Stimulated activated CD4-positive, alpha-beta T cell treated with anti-CD3 and anti-CD28 coated beads, Interleukin-12 subunit alpha, Interleukin-12 subunit beta, amount 100 ng/mL, for 4 hours (primary cell): ENCODE measurements at regions not wholly inside any gene's neighbourhood (a gene's known extent, or its start where the extent isn't known, plus 50 kb on each side); places are given as distances from the start of the nearest gene placed in this dataset.
"Not testable (repeated sequence)": the region's sequence is repeated elsewhere in the genome, so short reads cannot be mapped to it uniquely, and the experiment has no call there.

Source experiments
- DNase-seq: peaks from one replicate; pipeline ENCODE4 v3.0.0-alpha.2; 2020

GRCh38 chr3:27552708-27553107 is 68.5 kb upstream of the SLC4A7 start:
- DNase-seq, result not testable (repeated sequence)

DNA sequence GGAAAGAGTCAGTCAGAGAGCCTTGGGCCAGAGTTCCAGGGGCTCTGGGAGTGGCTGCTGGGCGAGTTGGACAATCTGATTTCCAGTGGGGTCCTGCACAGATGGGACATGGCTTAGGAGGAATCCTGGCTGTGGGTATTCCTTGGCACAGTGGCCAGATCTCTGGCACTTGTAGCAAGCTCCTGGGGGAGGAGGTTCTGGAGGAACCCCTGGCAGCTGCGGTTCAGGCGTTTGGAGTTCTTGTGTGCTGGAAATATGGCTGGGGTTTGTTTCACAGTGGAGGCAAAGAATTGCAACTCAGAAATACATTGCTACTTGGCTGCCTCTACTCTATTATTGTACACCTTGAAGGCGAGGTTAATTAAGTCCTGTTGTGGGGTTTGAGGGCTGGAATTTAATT is 67.2 kb upstream of the SLC4A7 start:
- DNase-seq, result not testable (repeated sequence)

DNA sequence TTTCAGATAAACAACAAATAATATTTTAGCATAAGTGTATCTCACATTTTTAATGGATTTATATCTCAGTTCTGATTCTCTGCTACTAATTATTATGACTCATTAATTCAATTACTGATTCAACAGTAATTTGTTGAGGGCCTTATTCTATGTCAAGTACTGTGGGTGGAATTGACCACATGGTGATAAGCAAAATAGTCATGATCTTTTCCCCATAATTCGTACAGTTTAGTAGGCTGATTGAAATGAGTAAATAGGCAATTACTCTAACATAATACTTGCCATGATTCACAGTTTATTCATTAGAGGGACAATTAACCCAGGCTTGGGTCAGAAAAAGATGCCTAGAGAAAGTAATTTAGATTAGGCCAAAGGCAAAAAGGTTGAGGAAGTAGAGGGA is 60.9 kb upstream of the SLC4A7 start:
- DNase-seq, result no peak

DNA sequence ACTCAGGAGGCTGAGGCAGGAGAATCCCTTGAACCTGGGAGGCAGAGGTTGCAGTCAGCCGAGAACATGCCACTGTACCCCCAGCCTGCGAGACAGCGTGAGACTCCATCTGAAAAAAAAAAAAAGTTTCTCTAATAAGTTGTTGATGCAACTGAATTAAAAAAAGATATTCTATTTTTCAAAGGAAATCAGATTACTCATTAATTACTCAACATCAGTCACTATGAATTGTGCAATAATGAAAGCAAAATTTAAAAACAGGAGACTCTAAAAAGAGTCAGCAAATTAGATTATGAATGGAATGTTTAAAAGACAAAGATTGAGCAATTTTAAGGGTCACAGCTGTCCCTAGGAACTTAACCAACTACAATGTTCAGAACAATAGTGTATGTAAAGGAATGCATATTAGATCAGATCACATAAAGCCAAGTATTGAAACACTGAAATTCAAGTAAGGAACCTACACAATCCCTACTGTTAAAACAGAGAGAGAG is 60.2 kb upstream of the SLC4A7 start:
- DNase-seq, result no peak

DNA sequence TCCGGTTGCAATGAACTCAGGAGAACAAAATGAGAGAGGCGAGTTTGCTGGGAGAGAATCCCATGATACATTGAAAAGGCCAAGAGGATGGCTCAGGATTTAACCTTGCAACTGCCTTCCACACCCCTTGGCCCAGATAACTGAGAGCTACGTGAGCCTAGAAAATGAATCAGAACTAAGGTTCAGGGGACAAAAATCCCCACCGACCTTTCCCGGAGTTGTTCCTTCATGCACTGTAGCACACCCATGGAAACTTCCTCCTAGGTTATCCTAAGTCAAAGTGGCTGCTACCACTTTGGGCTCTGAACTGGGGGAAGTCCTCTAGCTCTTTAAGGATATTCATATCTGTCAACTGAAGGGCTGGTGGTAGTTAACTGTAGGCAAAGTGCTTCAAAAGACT is 58.3 kb upstream of the SLC4A7 start:
- no peak for DNase-seq

DNA sequence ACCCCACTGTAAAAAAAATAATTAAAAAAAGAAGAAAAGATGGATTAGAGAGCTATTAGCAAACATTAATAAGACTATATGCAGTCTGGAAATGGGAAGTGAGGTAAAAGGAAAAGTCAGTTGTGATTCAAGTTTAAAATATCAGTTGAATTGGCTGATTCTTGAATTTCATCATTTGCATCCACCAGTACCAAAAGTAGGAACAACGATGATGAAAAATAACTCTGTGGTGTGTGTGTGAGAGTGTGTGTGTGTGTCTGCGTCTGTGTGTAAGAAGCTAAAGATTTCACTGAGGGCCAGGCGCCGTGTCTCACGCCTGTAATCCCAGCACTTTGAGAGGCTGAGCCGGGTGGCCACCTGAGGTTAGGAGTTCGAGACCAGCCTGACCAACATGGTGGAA is 56.0 kb upstream of the SLC4A7 start:
- DNase-seq, result no peak

- no peak for DNase-seq
Observed at GRCh38 chr3:27536491-27536890, 52.3 kb upstream of the SLC4A7 start.

DNA sequence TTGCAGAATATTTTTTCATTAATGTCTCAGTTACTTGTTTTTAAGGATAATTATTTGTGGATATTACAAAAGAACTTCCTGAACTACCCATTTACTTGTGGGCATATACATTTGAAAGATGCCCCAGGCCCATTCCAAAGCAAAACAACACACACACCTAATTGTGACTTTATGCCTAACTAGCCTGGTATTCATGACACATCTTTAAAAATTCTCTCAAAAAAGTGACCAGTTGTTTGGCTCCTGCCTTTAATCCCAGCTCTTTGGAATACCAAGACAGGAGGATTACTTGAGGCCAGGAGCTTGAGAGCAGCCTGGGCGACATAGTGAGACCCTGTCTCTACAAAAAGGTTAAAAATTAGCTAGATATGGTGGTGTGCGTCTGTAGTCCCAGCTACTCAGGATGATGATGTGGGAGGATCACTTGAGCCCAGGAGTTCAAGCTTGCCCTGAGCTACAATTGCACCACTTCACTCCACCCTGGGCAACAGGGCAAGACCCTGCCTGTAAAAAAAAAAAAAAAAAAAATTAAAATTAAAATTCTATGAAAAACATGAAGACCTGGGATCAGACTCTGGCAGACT is 51.7 kb upstream of the SLC4A7 start:
- no peak for DNase-seq

- DNase-seq, result no peak
Observed at GRCh38 chr3:27533718-27534573, 49.8 kb upstream of the SLC4A7 start.
